ENCODE measurements at regions not wholly inside any gene's neighbourhood (a gene's known extent, or its start where the extent isn't known, plus 50 kb on each side); places are given as distances from the start of the nearest gene placed in this dataset.

DNA sequence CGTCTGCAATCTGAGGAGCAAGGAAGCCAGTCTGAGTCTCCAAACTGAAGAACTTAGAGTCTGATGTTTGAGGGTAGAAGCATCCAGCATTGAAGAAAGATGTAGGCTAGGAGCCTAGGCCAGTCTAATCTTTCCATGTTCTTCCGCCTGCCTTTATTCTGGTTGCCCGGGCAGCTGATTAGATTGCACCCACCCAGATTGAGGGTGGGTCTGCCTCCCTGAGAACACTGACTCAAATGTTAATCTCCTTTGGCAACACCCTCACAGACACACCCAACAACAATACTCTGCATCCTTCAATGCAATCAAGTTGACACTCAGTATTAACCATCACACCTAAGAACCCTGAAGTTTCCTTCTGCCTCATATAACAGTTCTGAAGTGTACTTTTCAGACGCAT lies 350.1 kb downstream of the RFPL4B start:
- in situ Hi-C loops (cut with HindIII; ENCODE audit: low sequenced_read_pairs): no loop called here

DNA sequence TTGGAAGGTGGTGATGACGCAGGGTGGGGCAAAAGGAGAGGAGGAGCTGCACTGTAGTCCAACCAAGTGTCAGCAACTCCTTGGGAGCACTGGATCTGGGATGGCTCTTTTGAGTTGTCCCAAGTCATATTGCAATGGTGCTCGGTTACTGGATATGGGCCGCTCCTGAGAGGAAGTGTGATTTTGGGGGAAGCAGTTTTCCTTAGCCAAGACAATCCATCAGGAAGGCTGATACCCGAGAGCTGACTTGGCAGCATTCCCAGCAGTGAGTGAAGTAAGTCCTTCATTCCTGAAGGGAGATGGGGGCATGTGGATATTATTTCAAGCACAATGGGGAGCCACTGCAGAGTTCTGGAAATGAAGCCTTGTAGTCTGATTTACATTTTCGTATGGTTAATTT lies 354.1 kb downstream of the RFPL4B start:
- in situ Hi-C loops (cut with HindIII; ENCODE audit: low sequenced_read_pairs): no loop called here

DNA sequence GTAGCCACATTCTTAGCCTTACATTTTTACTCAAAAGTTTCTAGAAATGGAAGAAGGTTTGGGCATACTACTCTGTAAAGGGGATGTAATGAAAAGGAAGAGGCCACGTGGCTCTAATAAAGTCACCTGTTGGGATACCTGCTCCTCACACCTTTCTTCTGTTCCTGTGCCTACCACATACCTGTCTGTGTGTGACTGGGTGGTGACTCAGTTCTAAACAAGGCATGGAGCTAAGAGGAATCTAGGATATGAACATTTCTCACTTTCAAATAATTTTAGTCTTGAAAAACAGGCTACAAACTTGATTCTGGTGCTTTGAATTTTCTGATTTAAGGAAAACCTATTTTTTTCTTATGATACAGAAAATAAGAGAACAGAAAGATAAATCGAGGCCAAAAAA lies 363.6 kb downstream of the RFPL4B start:
- in situ Hi-C loops (cut with HindIII; ENCODE audit: low sequenced_read_pairs): no loop called here

DNA sequence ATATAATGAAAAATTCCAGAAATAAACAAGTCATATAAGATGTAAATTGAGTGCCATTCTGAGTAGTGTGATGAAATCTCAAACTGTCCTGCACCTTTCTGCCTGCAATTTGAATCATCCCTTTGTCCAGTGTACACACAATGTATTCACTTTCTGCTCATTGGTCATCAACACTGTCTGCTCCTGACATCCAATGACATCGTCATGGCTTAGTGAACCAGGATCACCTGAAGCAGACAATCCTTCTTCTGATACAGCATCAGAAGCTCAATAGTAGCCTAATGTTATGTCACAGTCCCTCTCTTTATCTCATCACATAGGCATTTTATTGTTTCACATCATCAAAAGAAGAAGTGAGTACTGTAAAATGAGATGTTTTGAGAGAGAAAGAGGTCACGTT lies 366.3 kb downstream of the RFPL4B start:
- in situ Hi-C loops (cut with HindIII; ENCODE audit: low sequenced_read_pairs): no loop called here

DNA sequence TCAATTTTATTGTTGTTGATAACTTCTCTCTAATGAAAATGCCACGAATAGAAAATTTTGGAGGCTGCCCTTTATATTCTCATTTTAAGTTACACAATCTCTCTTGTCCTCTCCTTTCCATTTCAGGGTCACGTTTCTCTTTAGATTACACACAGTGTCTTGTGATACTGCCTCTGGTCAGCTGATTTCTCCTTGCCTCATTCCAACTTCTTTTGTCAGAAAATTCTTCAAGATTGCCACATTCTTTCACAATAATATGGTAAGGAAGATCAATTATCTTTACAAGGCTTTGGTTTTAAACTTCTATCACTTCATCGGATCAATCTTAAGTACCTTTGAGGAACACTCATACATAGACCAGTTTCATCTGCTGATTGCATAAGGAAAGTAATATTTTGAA lies 370.3 kb downstream of the RFPL4B start:
- in situ Hi-C loops (cut with HindIII; ENCODE audit: low sequenced_read_pairs): no loop called here

DNA sequence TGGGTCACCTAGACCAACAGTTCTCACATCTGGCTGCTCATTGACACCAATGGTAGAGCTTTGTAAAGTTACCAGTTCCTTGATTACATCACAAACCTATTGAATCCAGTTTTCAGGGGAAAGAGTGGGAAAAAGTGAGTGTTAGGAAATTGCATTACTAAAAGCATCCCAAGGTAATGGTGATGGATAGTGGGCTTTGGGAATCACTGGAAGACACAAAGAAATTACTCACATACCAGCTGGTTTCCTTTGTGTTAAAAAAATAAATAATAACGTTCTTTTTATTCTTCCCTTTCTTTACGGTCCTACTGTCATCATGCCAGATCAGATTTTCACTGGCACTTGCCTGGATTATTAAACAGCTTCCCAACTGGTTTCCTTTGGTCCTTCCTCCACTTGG lies 370.7 kb downstream of the RFPL4B start:
- in situ Hi-C loops (cut with HindIII; ENCODE audit: low sequenced_read_pairs): no loop called here

DNA sequence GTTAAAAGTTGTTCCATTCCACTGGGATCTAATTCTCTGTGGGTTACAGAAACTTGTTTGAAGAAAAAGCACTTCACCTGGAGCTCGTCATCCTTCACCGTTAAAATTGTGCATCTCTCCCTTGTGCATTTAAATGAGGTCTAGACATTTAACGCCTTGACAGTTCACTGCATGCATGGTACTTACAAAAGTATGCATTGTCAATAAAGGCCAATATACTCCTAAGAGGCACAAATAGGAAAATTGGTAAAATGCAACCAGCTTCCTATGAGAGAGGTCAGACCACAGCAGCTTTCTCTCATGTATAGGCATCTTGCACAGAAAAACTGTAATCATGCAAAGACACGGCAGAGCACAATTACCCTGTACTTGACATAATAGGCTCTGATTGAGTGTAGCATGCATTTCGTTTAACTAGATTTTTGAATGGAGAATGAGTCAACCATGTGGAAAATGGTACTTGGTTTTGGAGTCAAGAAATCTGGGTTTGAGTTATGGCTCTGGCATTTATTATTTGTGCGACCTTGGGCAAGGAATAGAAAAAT lies 378.5 kb downstream of the RFPL4B start:
- in situ Hi-C loops (cut with HindIII; ENCODE audit: low sequenced_read_pairs): no loop called here

DNA sequence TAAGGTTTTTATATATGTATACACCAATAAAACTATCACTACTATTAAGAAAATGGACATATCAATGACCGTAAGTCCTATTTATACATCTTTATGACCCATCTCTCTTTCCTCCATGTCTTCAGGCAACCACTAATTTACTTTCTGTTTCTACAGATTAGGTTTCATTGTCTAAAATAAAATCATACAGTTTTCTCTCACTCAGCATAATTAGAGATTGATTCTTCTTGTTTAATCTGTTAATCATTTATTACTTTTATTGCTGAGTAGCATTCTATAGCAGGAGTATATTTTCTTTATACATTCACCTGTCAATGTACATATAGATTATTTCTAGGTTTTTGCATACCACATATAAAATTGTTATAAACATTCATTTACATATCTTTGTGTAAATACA lies 388.0 kb downstream of the RFPL4B start:
- in situ Hi-C loops (cut with HindIII; ENCODE audit: low sequenced_read_pairs): no loop called here

DNA sequence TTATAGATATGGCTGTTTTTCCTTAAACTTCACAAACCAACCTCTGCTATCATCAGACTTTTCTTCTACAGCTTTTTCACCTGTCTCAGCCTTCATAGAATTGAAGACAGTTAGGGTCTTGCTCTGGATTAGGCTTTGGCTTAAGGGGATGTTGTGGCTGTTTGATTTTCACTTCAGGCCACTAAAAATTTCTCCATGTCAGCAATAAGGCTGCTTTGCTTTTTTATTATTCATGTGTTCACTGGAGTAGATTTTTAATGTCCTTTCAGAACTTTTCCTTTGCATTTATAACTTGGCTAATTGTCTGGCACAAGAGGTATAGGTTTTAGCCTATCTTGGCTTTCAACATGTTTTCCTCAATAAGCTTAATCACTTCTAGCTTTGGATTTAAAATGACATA lies 392.6 kb downstream of the RFPL4B start:
- in situ Hi-C loops (cut with HindIII; ENCODE audit: low sequenced_read_pairs): no loop called here

DNA sequence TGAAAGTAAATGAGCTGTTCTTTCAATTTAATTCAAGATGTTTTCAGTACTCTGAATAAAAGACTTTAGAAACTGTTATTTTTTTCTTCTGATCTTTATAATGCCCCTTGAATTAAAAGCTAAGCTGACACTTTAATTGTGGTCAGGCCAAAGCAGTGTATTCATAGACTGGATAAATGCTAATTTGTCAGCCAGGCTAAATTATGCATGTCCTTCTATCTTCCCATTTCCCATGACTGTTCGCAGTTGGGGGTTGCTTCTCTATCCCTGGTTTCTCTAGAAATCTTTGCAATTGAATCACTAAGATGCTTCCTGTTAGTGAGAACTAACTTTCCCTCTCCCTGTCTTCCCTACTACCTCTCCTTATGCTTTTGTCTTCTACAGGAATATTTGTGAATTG lies 396.2 kb downstream of the RFPL4B start:
- in situ Hi-C loops (cut with HindIII; ENCODE audit: low sequenced_read_pairs): no loop called here

DNA sequence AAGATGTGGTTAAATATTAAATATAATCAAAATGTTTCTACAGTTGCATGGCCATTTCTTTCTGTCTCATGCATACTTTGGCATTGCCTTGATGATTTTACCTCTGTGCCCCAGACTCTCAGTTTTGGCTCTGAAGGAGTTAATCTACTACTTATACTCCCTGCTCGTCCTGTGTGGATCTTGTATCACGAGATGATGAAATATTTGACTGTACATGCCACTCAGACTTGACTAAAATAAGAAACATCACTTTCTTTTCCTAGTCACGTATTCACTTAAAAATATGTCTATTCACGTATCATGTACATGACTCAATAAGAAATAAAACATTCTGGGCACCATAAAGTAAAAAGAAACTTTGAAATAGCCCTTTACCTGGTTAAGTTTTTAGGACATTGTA lies 397.7 kb downstream of the RFPL4B start:
- in situ Hi-C loops (cut with HindIII; ENCODE audit: low sequenced_read_pairs): no loop called here

DNA sequence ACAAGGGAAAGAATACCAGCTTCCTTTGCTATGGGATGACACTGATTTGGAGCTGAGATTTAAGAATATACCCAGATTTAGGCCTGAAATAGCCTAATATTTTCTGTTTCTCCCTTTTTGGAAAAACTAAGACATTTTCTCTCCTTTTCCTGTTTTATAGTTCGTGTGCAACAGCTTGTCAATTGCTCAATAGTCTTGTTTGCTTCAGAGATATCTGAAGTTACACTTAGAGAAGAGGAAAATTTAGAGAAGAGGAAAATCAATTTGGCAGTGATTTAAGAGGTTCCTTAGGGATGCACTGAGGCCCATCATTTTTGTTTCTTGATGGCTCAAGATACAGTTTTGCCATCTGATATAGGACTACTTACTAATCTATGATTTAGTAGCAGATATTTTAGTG lies 398.6 kb downstream of the RFPL4B start:
- in situ Hi-C loops (cut with HindIII; ENCODE audit: low sequenced_read_pairs): no loop called here

DNA sequence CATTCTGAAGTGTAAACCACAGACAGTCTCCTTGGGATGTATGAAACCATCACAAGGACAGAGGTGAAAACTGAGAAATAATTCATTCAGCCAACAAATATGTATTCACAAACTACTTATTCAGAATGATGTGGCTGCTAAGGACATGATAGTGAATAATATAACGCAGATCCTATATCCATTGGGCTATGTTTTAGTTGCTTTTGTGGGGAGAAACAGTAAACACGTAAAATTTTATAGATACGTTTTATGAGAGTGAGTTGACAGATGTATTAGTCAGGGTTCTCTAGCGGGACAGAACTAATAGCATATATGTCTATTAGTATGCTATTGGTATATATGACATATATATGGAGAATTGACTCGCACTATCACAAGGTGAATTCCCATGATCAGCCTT lies 402.5 kb downstream of the RFPL4B start:
- in situ Hi-C loops (cut with HindIII; ENCODE audit: low sequenced_read_pairs): no loop called here

DNA sequence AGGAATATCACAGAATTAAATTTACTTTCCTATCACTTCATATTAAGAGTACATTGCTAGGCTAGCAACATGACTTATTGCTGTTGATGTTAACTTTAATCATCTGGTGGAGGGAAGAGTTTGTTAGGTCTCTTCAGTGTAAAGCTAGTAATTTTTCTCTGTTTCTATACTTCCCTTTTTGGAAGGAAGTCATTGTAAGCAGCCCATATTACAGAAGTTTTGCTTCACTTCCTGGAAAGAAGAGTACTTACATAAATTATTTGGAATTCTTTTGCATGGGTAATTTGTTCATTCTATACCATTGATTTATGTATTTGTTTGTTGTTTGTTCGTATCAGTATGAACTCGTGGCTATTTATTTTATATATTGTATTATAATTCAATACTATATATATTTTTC lies 405.2 kb downstream of the RFPL4B start:
- in situ Hi-C loops (cut with HindIII; ENCODE audit: low sequenced_read_pairs): no loop called here

DNA sequence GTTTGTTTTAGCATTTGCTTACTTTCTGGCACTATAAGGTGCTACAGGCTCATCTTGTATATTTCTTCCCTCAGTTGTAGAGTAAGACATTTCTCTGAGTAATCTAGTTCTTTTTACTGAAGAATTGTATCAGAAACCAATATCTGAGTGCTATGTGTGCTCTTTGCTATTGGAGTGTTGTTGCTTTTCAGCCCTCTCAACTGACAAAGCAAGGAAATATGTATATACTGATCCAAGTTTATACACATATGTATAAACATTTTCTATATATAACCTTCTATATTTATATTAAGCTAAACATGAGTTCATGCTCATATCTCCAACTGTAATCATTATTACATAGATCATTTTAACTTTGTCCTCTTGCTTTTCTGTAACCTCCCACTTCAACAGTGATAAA lies 405.7 kb downstream of the RFPL4B start:
- in situ Hi-C loops (cut with HindIII; ENCODE audit: low sequenced_read_pairs): no loop called here

DNA sequence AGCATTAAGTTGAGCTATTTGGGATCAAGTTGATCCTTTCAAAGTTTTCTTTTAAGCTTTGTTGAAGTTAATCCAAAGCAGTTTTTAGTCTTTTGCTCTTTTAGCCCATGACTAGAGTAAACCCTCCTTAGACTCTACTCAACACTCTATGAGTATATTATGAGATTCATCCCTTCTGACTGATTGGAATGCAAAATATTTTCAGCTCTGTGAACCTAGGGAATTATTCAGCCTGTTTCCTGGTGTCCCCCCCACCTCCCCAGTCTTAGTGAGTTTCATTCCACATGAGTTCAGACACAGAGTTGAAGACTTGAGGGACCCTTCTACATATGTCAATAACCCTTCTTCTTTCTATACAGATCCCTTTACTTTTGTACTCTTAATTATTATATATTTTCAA lies 413.7 kb downstream of the RFPL4B start:
- in situ Hi-C loops (cut with HindIII; ENCODE audit: low sequenced_read_pairs): no loop called here

DNA sequence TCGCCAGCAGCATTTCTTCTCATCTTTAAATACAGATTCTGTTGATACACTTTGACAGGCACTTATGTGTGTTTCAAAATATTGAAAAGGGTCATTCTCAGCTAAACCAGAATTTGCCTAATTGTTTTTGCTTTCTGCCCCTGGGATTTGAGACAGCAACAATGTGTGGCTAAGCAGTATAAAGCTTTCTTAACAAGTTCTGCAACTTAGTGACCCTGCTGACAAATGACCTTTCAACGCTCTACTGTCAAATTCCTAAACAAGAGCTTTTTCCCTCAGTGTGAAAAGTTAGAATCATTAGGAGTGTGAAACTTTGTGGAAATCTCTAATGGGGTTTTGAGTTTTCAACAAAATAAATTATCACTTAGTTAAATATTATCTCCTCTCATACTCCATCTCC lies 414.6 kb downstream of the RFPL4B start:
- in situ Hi-C loops (cut with HindIII; ENCODE audit: low sequenced_read_pairs): no loop called here

DNA sequence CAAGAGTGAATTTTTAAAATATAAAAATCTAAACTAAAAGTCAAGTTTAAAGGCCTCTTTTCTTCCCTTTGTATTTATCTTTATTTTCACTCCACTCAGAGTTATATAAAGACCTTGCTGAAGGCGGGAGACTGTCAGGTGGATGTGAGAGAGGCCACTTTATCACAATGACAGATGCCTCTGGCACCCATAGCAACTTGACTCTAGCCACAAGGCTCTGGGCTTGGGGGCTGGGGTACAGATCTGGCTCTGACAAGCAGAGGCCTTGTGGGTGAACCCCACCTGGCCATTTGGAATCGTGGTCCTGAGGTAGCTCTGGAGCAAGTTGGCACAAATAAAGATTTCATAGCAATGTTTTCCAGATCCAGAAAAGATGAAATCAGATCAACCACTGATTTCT lies 417.2 kb downstream of the RFPL4B start:
- in situ Hi-C loops (cut with HindIII; ENCODE audit: low sequenced_read_pairs): no loop called here

DNA sequence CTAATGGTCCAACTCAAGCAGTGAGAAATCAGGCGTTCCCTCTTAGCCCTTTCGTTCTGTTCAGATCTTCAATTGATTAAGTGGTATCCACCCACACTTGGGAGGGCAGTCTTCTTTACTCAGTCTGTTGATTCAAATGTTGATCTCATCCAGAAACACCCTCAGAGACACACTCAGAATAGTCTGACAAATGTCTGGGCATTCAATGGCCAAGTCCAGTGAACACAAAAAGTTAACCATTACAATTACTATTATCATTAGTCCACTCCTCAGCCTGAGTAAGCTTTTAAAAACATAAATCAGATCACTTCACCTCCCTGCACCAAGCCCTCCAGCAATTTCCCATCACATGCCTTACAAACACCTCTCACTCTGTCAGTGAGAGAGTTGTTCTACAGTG lies 423.2 kb downstream of the RFPL4B start:
- in situ Hi-C loops (cut with HindIII; ENCODE audit: low sequenced_read_pairs): loop anchor here (10.0 kb wide), 1 partner anchor 1134 kb away; no protein-coding TSS in a partner anchor

DNA sequence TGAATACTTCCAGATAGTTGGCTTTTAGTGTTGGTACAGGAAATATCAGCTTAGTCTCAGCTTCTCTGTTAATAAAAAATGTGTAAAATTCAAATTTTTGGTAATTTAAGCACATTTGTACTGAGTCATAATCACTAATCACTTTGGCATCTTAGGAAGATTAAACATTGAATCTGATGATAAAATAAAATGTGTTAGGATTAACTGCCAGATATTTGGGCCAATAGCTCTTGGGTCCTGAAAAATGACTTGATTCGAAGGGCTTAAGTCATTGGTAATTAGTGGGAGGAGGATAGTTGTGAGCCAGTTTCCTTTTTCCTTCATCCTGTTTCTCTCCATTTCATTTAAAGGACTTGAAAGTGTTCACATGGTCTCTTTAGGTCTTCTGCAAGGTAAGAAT lies 426.1 kb downstream of the RFPL4B start:
- in situ Hi-C loops (cut with HindIII; ENCODE audit: low sequenced_read_pairs): loop anchor here (10.0 kb wide), 1 partner anchor 1132 kb away; no protein-coding TSS in a partner anchor

DNA sequence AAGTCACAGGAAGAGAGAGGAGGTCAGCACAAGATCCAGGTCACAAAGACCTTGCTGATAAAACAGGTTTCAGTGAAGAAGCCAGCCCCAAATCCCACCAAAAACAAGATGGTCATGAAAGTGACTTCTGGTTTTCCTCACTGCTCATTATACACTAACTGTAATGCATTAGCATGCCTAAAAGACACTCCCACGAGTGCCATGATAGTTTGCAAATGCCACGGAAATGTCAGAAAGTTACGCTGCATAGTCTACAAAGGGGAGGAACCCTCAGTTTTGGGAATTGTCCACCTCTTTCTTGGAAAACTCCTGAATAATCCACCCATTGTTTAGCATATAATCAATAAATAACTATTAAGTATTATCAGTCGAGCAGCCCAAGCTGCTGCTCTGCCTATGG lies 427.2 kb downstream of the RFPL4B start:
- in situ Hi-C loops (cut with HindIII; ENCODE audit: low sequenced_read_pairs): loop anchor here (10.0 kb wide), 1 partner anchor 1130 kb away; no protein-coding TSS in a partner anchor

DNA sequence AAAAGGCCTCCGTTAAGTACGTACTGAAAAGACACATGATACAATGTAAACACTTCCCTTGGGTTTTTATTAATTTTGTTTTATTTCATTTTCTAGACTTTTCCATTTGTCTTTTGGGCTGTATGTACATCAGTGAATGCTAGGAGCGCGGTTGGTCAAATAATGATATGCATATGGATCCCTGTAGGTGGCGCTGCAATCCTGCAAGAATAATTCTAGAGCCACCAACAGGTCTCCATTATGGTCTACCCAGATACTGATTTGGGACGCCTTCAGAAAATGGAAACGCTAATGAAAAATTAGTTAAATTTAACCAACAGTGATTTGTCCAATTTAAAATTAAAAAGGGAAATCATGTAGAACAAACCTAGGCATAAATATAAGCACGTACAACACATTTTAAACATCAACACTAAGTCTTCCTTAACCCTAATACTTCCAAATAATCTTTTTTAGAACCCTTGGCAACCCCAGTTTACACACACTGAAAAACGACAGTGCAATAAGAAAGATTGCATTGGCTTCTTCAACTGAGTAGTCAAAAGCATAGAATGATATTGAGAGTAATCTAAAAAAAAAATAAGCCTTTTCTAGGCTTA lies 433.5 kb downstream of the RFPL4B start:
- in situ Hi-C loops (cut with HindIII; ENCODE audit: low sequenced_read_pairs): loop anchor here (5.0 kb wide), 1 partner anchor 1102 kb away; no protein-coding TSS in a partner anchor

DNA sequence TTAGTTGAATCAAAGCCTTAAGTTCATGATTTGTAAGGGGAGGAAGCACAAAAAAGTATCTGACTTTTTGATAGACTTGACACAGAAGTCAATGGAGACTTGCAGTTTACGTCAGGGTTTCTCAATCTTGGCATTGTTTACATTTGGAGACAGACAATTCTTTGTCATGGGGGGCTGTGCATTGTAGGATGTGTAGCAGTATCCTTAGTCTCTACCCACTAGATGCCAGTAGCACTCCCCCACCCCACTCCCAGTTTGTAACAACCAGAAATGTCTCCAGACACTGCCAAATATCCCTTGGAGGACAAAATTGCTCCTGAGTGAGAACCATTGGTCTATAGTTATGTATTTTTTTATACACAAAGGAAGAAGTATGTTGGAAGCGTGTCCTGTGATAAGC lies 434.1 kb downstream of the RFPL4B start:
- in situ Hi-C loops (cut with HindIII; ENCODE audit: low sequenced_read_pairs): loop anchor here (5.0 kb wide), 1 partner anchor 1101 kb away; no protein-coding TSS in a partner anchor

Data from endothelial cell of hepatic sinusoid (primary cell).